Lower lobe of right lung (tissue), 2 donors: ENCODE measurements at regions not wholly inside any gene's neighbourhood (a gene's known extent, or its start where the extent isn't known, plus 50 kb on each side); places are given as distances from the start of the nearest gene placed in this dataset.
A peak's percentile ranks its signal among the peaks of the same experiment; 100 is the strongest.

Experiments used
- ATAC-seq, 2 donors: fragments of 200-7000 bp; cut with Tn5 transposase; one replicate each; pipeline ENCODE4 v1.9.1; 2020 to 2022; ENCODE audit warnings: mild to moderate bottlenecking in 2 of 2, moderate library complexity in 2 of 2
- DNase-seq: peaks from one replicate; pipeline ENCODE4 v3.0.0-alpha.2; 2020
- H3K27ac ChIP-seq: fragments of 200-600 bp; one replicate; pipeline ENCODE4 v1.8.0; 2022
- H3K27me3 ChIP-seq: fragments of 200-600 bp; one replicate; pipeline ENCODE4 v1.8.0; 2022; ENCODE audit warnings: low read depth
- H3K36me3 ChIP-seq: fragments of 200-600 bp; one replicate; pipeline ENCODE4 v1.8.0; 2022; ENCODE audit warnings: mild to moderate bottlenecking
- H3K4me1 ChIP-seq: fragments of 200-600 bp; one replicate; pipeline ENCODE4 v1.8.0; 2022
- H3K4me3 ChIP-seq: fragments of 200-600 bp; one replicate; pipeline ENCODE4 v1.8.0; 2022; ENCODE audit warnings: mild to moderate bottlenecking
- H3K9me3 ChIP-seq: fragments of 200-600 bp; one replicate; pipeline ENCODE4 v1.8.0; 2022
- intact Hi-C: fragments of 100-400 bp; cut with DNase I; formaldehyde crosslinking; loops from one replicate; pipeline ENCODE4 v1.11.0; 2022
- TF ChIP-seq, protein P1 (sequence below): fragments of 200-600 bp; IDR thresholded peaks from one replicate; pipeline ENCODE4 v1.8.0; 2022; ENCODE audit warnings: antibody characterized with exemption, mild to moderate bottlenecking
- donor health status: DM: no; HTN: yes; CAD: no; lungs with severe emphysema.

DNA sequence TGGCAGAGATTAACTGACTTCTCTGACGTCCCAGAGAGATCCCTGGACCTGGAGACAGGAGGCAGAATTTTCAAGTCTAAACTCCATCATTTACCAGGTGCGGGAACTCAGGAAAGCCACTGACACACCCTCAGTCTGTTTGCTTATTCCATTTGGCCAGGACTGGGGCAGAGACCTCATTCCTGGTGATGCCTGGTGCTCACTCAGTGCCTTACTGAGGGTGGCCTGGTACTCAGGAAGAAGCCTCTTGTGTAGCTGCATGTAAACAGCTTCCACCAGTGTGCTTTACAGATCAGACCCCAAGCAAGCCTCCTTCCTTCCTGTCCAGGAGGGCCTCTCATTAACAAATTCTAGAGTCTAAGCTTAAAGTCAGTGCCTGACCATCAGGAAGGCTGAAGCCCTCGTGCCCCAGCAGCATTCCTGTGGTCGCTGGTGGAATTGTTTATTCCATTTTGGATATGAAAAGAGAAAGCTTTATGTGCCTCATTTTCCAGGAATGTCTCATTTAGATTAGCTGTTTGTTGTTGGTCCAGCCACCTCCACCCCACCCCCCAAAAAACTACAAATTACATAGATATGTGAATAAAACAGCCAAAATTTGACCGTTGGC is 236.1 kb upstream of the CDH5 start:
- no peak overlapping the region for H3K4me3 ChIP-seq
- ATAC-seq (no peak), DNase-seq (no peak)
- H3K27me3 ChIP-seq: peaks cover 30% of the 10 kb centered on the region
- TF ChIP-seq, protein P1, sequence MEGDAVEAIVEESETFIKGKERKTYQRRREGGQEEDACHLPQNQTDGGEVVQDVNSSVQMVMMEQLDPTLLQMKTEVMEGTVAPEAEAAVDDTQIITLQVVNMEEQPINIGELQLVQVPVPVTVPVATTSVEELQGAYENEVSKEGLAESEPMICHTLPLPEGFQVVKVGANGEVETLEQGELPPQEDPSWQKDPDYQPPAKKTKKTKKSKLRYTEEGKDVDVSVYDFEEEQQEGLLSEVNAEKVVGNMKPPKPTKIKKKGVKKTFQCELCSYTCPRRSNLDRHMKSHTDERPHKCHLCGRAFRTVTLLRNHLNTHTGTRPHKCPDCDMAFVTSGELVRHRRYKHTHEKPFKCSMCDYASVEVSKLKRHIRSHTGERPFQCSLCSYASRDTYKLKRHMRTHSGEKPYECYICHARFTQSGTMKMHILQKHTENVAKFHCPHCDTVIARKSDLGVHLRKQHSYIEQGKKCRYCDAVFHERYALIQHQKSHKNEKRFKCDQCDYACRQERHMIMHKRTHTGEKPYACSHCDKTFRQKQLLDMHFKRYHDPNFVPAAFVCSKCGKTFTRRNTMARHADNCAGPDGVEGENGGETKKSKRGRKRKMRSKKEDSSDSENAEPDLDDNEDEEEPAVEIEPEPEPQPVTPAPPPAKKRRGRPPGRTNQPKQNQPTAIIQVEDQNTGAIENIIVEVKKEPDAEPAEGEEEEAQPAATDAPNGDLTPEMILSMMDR: no peak
- H3K36me3 ChIP-seq: no peaks in the 10 kb centered on the region
- intact Hi-C loops: no loop called here
- no peak overlapping the region for H3K27ac ChIP-seq
- H3K4me1 ChIP-seq: peaks cover 6% of the 10 kb centered on the region
- H3K9me3 ChIP-seq: no peaks in the 10 kb centered on the region

DNA sequence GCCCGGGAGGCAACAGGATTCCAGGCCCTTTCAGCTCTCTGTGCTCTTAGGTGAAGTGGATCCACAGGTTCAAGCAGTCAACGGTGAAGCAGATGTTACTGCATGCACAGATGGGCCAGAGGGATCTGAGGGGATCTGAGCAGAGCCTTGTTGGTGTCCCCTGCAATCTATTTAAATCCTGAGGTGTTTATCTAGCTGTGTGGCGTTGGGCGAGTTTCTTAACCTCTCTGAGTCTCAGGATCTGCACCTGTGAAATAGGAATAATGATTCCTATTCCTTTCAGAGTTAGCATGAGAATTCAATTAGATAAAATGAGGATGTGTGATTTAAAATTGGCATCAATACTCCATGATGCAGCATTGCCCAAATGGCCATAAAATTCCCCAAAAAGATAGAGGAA is 237.3 kb upstream of the CDH5 start:
- Histone ChIP-seq H3K9me3 (no peaks in the 10 kb centered on the region), H3K27me3 (peaks cover 31% of the 10 kb centered on the region), H3K36me3 (no peaks in the 10 kb centered on the region), H3K27ac (no peak overlapping the region), H3K4me1 (no peaks in the 10 kb centered on the region), H3K4me3 (no peak overlapping the region)
- DNase-seq (no peak), ATAC-seq (no peak)
- TF ChIP-seq, protein P1: no peak
- intact Hi-C loops: no loop called here

DNA sequence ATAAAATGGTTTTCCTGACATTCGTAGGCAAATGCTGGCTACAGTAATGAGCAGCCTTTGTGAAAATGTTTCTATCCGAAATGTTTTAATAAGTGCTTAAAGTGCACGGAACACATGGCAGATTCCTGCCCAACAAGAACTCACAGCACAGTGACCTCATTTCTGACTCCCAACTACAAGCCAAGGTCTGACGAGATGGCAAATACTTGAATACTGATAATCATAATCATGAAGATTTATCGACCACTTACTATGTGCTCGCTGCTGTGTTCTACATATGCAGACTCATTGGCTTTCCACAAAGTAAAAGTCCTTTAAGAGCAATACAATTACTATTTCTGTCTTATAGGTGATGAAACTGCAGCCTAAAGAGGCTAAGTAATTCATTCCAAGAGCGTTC is 238.1 kb upstream of the CDH5 start:
- intact Hi-C loops: no loop called here
- H3K27ac ChIP-seq: peak overlapping the region; percentile 46
- TF ChIP-seq, protein P1: no peak
- H3K9me3 ChIP-seq: no peaks in the 10 kb centered on the region
- no peak for DNase-seq
- no peaks in the 10 kb centered on the region for H3K36me3 ChIP-seq
- no peak overlapping the region for H3K4me3 ChIP-seq
- ATAC-seq: no peak
- peaks cover 31% of the 10 kb centered on the region for H3K27me3 ChIP-seq
- no peaks in the 10 kb centered on the region for H3K4me1 ChIP-seq

DNA sequence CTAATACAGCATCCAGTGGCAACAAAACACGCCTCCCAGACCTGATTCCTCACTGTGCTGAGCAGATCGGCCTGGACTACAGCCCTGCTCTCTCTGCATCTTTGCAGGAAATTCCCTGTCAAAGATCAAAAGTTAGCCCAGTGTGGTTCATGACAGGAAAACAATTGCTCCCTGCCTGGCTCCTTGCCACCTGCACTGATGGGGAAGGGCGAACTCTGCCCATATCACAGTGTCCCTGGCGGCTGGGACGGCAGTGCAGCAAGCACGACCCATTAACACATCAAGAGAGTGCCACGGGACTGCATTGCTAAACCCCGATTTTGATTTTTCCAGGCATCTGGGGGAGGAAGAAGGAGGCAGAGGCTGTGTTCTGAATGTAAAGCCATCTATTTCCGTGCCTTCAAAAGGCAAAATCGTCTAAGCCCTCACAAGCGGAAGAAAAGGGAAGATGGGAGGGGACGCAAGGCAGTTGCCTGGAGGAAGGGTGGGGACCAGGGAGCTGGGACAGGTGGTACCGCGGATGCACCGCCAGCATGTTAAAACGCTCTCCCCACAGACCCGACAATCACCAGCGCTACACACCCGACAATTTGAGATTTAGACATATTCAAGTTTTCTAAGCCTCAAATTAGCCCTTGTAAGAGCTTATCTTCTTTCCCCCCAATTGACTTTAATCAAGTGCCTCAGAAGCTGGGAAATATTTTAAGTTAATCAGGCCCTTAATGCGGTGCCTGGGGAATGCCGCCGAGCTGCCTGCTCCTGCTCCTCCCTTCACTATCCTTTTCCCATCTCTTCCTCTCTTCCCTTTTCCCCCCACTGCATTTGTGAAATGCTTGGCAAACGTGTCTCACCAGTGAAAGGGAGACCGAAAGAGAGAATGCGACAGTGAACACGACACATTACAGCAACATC is 238.8 kb upstream of the CDH5 start:
- ATAC-seq: peak; percentile 24 to 46
- intact Hi-C loops: no loop called here

DNA sequence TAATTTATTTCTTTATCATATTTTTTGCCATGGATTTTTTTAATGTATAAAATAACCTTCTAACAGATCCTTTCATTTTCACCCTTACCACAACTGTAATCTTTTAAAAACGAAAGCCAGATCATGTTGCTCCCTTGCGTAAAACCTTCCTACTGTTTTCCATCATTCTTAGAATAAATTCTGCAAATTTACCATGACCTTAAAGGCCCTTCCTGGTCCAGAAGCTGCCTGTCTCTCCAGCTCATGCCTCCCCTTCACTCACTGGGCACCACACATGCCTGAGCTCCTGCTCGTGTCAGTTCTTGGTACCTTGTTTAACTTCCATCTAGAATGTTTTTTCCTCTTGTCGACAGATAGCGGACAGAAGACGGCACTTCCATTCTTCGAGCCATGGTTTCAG is 245.0 kb upstream of the CDH5 start:
- no peaks in the 10 kb centered on the region for H3K36me3 ChIP-seq
- no peaks in the 10 kb centered on the region for H3K9me3 ChIP-seq
- intact Hi-C loops: no loop called here
- H3K4me1 ChIP-seq: no peaks in the 10 kb centered on the region
- TF ChIP-seq, protein P1: no peak
- DNase-seq (no peak), ATAC-seq (no peak)
- H3K27ac ChIP-seq: no peak overlapping the region
- peaks cover 11% of the 10 kb centered on the region for H3K27me3 ChIP-seq
- H3K4me3 ChIP-seq: no peak overlapping the region

More for the DNA sequence above, 238.8 kb upstream of the CDH5 start:
- Histone ChIP-seq H3K27ac (peak overlapping the region; percentile 46), H3K4me1 (no peaks in the 10 kb centered on the region), H3K4me3 (peak overlapping the region; percentile 8), H3K9me3 (no peaks in the 10 kb centered on the region), H3K36me3 (no peaks in the 10 kb centered on the region), H3K27me3 (peaks cover 31% of the 10 kb centered on the region)
- DNase-seq: no peak
- TF ChIP-seq, protein P1: no peak
